ENCODE measurements at regions not wholly inside any gene's neighbourhood (a gene's known extent, or its start where the extent isn't known, plus 50 kb on each side); places are given as distances from the start of the nearest gene placed in this dataset.
A peak's percentile ranks its signal among the peaks of the same experiment; 100 is the strongest.
"Not testable (repeated sequence)": the region's sequence is repeated elsewhere in the genome, so short reads cannot be mapped to it uniquely, and the experiment has no call there.

DNA sequence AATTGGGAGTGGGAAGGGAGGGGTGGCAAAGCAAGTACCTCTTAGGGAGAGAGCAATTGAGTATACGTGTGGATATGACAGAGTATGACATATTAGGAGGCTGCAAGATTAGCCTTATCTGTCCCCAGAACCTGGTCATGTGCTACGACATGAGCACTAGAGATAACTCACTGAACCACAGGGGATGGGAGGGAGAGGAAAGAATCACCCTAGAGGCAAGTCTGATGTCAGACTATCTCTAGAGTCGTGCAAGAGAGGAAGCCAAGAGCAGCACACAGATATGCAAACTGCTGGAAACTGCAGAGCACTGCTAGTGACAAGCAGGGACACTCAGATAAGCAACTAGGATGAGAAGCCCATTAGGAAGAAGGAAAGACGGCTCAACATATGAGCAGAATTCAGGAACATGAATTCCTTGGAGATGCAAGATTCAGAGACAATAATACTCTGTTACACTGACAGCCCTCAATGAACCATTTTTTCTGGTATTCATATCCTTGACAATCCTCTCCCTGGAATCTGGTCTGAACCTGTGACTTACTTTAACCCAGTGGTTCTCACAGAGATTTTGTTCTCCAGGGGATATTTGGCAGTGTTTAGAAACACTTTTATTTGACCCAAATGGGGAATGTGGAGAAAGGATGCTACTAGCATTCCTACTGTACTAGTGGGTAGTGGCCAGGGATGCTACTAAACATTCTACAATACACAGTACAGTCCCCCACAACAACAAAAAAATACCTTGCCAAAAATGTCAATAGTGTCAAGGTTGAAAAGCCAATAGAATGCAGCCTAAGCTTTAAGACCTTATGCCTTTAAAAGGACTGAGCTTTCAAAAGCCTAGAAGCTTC lies 84.0 kb upstream of the BMP2K start:
- DNase-seq: no peak

DNA sequence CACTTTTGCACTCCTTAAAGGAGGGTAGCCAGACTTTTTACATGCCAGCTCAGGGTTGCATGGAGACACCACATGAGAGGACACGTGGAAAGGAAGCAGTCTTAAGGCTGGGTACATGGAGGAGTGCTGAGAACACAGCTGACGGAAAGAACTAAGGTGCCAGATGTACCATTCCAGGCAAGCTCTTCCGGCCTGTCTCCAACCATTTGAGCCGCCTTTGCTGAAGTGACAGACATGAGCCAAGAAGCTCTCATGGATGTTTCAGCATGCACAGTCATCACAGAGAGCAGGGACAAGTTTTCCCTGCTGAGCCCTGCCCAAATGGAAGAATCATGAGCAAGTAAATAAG lies 83.4 kb upstream of the BMP2K start:
- DNase-seq: no peak

DNA sequence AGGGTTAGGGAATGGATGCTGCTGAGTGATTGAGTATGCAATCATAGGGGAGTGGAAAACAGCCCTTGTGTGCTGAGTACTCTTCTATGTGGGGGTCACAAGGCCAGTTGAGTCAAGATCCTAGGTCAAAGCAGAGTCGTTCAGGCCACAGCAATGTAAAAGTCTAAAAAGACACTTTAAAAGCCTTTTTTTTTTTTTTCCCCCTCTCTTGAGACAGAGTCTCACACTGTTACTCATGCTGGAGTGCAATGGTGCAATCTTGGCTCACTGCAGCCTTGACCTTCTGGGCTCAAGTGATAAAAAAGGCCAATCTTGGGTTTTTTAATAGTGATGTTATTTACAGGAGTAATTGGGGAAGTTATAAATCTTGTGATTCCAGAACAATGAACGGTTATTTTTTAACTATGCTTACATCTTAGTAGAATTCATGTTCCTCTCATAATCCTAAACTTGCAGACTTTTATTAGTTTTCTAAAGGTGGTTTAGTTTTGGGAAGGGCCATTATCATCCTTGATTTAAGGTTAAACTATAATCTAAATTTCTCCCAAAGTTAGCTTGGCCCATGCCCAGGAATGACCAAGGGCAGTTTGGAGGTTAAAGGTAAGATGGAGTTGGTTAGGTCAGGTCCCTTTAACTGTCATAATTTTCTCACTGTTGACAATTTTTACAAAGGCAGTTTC lies 82.2 kb upstream of the BMP2K start:
- no peak for DNase-seq

DNA sequence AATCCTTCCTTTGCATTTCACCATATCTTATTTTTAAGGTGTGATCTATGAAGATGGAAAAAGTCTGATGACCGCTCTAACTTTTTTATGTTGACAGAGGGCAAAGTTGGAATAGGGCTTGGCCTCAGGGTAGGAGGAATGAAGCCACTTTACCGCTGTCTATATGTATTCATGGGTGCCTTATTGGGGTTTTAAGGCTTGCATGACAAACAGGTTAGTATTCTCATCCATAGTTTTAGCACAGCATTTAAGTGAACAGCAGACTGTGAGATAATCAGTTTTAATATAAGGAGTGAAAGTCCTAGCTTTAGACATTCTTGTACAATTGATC lies 81.7 kb upstream of the BMP2K start:
- DNase-seq: no peak

DNA sequence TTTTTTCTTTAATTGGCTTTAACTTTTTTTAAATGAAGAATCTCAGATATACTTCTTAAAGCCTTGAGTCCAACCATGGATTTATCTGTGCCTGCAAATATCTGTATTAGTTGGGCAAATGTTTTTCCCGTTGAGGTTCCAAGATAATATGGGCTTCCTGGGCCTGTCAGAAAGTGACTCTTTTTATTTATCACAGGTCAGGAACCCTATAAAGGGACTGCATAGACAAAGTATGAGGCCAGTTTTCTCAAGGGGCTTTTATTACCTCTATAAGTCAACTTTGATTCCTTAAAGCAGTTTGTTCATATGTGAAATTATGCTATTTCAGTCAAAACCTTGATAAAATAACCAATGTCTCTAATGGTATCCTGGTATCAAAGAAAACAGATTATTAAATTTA lies 80.2 kb upstream of the BMP2K start:
- DNase-seq: no peak

DNA sequence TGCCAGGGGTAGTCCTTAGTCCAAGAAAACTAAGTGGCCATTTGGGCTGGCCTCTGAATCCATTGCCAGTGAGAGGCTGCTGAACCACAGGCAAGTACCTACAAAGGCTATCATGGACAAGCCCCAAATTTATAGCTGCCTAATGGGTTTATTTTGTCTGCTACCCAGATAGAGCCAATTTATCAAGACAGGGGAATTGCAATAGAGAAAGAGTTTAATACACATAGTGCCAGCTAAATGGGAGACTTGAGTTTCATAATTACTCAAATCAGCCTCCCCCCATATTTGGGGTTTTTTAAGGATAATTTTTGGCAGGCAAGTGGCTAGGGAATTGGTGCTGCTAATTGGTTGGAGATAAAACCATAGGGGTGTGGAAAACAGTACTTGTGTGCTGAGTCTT lies 73.1 kb upstream of the BMP2K start:
- DNase-seq: no peak

DNA sequence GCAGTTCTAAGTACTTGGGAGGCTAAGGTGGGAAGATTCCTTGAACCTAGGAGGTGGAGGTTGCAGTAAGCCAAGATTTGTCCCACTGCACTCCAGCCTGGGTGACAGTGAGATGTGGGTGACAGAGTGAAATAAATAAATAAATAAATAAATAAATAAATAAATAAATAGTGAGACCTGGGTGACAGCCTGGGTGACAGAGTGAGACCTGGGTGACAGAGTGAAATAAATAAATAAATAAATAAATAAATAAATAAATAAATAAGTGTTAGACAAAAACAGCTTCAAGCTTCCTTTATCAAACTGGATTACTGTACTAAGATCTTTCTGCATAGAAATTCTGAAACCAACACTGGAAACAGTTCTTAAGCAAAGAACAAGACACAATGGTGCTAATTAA lies 71.8 kb upstream of the BMP2K start:
- no peak for DNase-seq

DNA sequence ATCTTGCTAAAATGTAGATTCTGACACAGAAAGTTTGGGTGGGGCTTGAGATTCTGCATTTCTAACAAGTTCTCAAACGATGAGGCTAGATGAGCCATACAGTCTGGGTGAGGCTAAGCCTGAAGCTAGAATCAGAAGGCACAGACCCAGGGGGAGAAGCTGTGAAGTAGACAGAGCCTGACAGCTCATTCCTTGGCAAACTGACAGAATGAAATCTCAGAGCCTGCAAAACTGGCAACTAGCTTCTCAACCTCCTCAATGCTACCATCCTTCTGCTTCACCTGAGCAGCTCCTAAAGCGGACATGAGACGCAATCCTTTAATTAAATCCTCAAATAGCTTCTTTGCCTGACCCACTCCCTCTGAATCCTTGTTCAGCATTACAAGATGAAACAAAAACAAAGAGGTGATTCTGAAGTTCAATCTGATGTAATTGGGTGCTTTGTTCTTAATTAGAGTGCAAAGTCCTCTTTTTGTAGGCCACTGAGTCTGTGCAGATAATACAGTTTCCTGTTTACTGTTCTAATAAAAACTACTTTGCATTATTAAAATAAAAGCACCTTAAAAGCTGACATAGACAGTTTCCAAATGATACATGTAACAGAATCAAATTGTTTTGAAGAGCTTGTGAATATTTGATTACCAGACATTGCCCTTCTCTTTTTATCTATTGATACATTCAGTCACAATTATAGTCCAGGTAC lies 71.0 kb upstream of the BMP2K start:
- DNase-seq: no peak

DNA sequence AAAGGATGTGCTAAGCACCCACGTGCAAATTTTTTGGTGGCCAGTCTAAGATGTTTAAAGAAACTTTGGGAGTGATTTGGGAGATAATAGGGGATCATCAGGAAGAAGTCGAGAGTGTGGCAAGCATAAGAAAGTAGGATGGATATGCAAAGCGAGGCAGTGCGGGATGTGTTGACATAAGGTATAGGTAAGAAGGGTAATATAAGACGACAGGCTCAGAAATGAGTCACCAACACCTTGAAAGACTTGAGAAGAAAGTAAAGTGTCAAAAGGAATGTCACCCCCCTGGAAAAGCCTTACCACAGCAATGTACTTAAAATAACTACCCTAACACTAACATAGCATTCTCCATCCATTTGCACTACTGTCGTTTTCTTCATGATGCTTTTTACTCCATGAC lies 69.8 kb upstream of the BMP2K start:
- DNase-seq: no peak

DNA sequence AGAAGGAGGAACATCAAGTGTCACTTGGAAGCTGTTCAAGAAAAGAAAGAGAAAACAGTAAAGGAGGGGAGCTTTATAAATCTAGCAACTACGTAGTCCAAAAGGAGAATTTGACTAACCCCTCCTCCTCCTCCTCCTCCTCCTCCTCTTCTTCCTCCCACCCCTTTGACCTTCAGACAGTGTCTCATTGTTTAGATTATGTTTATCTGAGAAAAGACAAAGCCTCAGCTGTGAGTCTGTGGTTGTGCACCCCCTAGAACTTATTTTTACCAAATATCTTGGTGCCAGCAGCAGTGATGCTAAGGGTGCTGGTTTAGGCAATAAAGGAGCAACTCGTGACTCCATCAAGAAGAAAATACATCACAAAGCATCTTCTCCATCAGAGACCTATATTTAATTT lies 68.9 kb upstream of the BMP2K start:
- DNase-seq: no peak

DNA sequence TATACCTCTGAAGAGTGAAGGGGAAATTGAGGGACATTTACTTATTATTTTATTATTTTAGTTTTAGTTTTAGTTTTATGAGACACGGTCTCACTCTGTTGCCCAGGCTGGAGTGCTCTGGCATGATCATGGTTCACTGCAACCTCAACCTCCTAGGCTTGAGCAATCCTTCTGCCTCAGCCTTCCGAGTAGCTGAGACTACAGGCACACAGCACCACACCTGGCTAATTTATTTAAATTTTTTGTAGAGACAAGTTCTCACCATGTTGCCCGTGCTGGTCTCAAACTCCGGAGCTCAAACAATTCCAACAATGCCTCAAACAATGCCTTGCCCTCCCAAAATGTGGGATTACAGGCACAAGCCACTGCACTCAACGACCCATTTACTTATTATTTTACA lies 68.4 kb upstream of the BMP2K start:
- no peak for DNase-seq

DNA sequence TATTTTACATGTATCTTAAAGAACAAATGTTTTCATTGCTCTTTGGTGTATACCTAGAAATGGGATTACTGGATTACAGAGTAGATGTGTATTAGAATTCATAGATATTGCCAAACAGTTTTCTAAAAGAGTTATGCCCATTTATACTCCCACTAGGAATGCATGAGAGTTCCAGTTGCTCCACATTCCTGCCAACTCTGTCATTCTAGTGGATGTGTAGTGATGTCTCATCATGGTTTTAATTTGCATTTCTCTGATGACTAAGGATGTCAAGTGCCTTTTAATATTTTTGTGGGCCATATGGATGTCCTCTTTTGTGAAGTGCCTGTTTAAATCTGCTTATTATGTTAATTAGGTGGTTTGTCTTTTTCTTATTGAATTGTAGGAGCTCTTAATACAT lies 65.6 kb upstream of the BMP2K start:
- no peak for DNase-seq

DNA sequence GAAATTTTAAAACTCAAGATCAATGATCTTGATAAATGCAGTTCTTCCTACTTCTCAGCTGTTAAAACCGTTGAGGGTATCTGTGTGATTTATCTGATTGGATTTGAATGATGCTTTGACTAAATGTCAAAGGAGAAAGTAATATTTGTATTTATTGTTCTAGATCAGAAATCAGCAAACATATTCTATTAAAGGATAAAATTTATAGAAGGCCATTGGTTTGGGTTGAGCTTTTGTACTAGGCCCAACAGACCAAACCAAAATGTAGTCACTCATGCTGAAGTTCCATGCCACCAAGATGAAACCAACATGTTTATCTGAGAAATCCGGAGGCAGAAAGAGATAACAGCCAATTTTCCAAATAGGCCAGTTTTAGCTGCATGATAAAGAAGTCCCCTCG lies 64.5 kb upstream of the BMP2K start:
- DNase-seq: no peak

DNA sequence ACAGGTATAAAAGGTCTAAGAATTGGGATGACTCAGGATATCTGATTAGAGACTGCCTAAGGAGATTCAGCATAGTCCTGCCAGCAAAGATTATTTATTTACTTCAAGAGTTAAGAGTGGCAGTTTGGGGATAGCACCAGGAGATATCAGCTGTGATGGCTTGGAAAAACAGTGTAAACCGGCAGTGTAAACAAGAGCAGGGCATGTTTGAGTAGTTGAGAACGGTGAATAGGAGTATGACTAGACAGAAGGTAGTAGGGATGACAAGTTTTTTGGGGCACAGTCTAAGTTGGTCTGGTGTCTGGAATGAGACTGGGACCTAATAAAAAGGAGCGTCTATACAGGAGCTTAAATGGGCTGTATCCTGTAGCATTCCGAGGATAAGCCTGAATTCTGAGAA lies 61.6 kb upstream of the BMP2K start:
- DNase-seq: not testable (repeated sequence)

DNA sequence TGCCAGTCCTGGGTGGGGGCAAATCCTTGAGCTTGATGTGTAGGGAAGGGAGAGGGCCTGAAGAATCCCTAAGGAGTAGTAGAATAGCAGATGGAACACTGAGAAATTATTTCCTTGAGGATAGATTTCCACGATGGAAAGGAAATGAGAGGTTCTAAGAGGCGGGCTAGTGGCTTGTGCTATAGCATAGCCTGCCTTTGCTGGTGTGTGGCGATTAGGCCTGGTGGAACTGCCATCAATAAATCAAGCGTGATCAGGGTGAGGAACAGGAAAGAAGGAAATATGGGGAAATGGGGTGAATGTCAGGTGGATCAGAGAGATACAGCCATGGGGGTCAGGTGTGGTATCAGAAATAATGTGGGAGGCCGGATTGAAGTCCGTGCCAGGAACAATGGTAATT lies 60.8 kb upstream of the BMP2K start:
- not testable (repeated sequence) for DNase-seq

DNA sequence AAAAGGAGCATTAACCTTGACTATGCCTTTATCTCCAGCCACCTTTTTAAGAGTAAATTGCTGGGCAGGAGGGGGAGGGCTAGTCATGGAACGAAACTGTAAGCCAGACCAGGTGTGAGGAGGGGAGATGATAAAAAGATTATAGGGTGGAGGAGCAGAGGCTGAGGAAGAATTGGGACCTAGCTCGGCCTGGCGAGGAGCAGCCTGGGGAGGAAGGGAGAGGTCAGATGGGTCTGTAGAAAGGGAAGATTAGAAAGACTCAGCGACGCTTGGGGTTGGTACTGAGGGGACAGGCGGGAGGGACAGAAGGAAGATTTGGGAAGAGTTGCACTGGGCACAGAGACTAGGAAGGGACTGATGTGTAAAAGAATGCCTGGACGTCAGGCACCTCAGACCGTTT lies 58.4 kb upstream of the BMP2K start:
- not testable (repeated sequence) for DNase-seq

DNA sequence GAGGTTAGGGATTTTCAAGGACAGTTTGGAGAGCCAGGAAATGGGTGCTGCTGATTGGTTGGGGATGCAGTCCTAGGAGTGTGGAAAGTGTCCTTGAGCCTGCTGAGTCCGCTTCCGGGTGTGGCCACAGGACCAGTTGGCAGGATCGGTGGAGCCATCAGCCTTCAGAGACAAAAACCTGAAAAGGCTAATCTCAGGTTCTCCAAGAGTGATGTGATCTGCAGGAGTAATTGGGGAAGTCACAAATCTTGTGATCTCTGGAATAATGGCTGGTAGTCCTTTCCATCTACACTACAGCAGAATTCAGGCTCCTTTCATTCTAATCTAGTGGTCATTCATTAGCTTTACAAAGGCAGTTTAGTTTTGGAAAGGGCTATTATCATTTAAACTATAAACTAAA lies 55.9 kb upstream of the BMP2K start:
- no peak for DNase-seq

DNA sequence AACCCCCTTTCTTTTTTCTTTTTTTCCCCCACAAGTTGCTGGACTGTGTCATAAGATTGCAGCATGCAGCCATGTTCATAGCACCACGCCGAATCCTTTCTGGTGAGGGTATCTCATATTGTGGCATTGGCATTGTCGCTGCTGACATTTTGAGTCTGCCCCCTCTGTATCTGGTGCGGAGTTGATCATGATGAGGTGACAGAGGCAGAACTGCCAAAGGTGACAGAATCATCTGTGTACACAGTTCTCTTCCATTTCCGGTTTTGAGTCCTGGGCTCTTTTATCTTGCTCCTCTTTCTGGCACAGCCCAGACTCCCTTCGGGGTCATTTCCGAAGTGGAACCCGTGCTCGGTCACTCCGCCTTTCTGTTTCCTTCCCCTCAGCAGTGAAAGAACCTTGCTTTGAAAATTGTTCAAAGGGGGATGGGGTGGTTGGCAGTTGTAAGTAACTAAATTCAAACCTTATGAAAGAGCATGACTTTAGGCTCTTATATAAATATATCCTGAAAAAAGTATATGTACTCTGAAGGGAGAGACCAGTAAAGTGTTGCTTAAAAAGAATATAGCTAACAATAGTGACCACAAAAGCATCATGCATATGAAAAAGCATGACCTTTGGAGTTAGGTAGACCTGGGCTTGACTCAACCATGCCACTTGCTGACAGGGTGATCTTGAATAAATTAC lies 55.0 kb upstream of the BMP2K start:
- DNase-seq: peak; percentile 18

DNA sequence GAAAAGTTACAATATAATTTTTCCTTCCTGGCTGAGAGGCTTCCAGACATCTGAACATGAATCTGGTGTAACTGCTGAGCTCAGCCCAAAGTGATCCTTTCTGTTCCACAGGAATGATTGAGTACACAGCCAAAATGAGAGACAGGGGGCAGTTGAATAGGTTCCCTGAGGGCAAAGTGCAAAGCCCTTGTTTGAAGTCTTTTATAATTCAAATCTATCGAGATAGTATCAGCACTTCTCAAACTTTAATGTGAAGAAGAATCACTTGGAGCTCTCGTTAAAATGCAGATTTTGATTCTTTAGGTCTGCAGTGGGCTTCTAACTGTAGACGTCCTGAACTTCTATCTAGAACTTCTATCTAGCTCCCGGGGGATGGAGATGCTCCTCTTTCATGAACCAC lies 54.4 kb upstream of the BMP2K start:
- no peak for DNase-seq

DNA sequence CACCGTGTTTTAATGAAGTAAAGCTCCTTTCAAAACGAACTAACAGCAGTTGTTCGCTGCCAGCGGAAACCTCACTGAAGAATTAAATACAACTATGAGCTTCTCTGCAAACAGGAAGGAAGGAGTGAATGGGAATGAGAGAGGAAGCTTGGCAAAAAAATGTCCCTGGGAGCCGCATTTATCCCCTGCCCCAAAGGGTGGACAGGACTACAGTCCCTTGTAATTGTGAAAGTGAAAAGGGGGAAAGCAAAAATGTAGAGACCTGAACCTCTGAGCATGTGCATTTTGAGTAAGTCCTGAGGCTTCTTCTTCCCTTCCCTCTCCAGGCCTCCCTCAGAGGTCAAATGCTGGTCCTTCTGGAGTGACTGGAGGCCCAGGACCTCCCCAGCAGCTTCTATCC lies 53.8 kb upstream of the BMP2K start:
- DNase-seq: no peak

DNA sequence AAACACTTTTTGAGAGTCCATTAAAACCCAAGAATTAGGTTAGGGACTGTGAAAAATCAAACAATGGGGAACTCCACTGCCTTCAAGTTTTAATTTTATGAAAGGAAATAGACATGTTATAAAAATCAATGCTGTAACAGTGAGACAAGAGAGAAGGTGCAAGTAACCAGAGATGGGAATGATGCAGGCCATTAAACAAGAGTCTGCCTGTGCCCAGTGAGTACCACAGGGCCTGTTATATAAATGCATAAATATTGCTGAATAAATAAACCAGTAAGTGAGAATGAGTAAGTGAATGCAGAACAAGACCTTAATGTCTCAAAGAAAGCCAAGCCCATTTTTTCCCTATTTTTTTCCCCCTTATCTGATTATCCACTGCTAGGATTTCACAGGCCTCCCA lies 53.3 kb upstream of the BMP2K start:
- no peak for DNase-seq

Measured in activated CD4-positive, alpha-beta T cell treated with anti-CD3 and anti-CD28 coated beads, Interleukin-2, amount 50 U/mL, for 48 hours (primary cell).